ENCODE measurements at regions not wholly inside any gene's neighbourhood (a gene's known extent, or its start where the extent isn't known, plus 50 kb on each side); places are given as distances from the start of the nearest gene placed in this dataset.

DNA sequence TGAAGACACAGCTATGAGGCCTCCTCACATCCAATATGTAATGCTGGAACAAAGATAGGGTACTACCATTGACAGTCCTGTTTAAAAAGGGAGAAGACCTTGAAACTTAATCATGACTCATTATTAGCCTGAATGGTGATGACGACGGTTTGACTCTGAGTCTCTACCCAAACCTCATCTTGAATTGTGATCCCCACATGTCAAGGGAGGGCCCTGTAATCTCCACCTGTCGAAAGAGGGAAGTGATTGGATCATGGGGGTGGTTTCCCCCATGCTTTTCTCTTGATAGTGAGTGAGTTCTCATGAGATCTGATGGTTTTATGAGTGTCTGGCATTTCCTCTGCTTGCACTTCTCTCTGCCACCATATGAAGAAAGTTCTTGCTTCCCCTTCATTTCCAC is 395.3 kb upstream of the CPEB2 start:
- TF ChIP-seq, protein P1, sequence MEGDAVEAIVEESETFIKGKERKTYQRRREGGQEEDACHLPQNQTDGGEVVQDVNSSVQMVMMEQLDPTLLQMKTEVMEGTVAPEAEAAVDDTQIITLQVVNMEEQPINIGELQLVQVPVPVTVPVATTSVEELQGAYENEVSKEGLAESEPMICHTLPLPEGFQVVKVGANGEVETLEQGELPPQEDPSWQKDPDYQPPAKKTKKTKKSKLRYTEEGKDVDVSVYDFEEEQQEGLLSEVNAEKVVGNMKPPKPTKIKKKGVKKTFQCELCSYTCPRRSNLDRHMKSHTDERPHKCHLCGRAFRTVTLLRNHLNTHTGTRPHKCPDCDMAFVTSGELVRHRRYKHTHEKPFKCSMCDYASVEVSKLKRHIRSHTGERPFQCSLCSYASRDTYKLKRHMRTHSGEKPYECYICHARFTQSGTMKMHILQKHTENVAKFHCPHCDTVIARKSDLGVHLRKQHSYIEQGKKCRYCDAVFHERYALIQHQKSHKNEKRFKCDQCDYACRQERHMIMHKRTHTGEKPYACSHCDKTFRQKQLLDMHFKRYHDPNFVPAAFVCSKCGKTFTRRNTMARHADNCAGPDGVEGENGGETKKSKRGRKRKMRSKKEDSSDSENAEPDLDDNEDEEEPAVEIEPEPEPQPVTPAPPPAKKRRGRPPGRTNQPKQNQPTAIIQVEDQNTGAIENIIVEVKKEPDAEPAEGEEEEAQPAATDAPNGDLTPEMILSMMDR (IDR thresholded peaks at IDR 0.05): no peak
- no peak for TF ChIP-seq POLR2A (IDR thresholded peaks at IDR 0.05)
